ENCODE measurements at regions not wholly inside any gene's neighbourhood (a gene's known extent, or its start where the extent isn't known, plus 50 kb on each side); places are given as distances from the start of the nearest gene placed in this dataset.

DNA sequence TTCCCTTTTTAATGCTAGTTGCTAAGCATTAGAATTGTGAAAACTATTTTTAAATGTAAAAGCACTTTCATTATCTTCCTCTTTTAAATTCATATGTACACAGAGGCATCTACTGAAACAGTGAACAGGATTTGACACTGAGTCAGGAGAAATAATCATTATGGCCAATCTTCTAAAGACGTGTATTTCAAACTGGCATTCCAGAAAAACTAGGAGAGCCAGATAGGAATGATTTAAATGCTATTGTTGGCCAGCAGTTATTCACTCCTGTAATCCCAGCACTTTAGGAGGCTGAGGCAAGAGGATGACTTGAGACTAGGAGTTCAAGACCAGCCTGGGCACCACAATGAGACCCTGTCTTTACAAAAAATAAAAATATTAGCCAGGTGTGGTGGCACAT is 67.6 kb upstream of the RAP2B start:
- H3K36me3 ChIP-seq, result no peaks in the 10 kb centered on the region

GRCh38 chr3:153095441-153095840 is 66.6 kb upstream of the RAP2B start:
- DNase-seq, result no peak
- H3K36me3 ChIP-seq, result no peaks in the 10 kb centered on the region
- no peak overlapping the region for H3K27ac ChIP-seq
- H3K27me3 ChIP-seq, result no peaks in the 10 kb centered on the region
- H3K4me3 ChIP-seq, result no peak overlapping the region
- no peaks in the 10 kb centered on the region for H3K4me1 ChIP-seq
- no peak for TF ChIP-seq POLR2A (IDR thresholded peaks at IDR 0.05)
- TF ChIP-seq CTCF (IDR thresholded peaks at IDR 0.05), result no peak
- H3K9me3 ChIP-seq, result no peaks in the 10 kb centered on the region

More for the DNA sequence above, 67.6 kb upstream of the RAP2B start:
- Histone ChIP-seq H3K27ac (no peak overlapping the region), H3K4me3 (no peak overlapping the region), H3K27me3 (no peaks in the 10 kb centered on the region), H3K4me1 (no peaks in the 10 kb centered on the region), H3K9me3 (no peaks in the 10 kb centered on the region)
- DNase-seq, result no peak
- TF ChIP-seq POLR2A (IDR thresholded peaks at IDR 0.05), result no peak
- no peak for TF ChIP-seq CTCF (IDR thresholded peaks at IDR 0.05)

- Histone ChIP-seq H3K4me3 (no peak overlapping the region), H3K9me3 (no peaks in the 10 kb centered on the region), H3K27ac (no peak overlapping the region), H3K36me3 (no peaks in the 10 kb centered on the region), H3K4me1 (no peaks in the 10 kb centered on the region), H3K27me3 (no peaks in the 10 kb centered on the region)
- TF ChIP-seq POLR2A (IDR thresholded peaks at IDR 0.05) (no peak), CTCF (IDR thresholded peaks at IDR 0.05) (no peak)
- DNase-seq, result no peak
Observed at GRCh38 chr3:153096731-153097131, 65.3 kb upstream of the RAP2B start.

DNA sequence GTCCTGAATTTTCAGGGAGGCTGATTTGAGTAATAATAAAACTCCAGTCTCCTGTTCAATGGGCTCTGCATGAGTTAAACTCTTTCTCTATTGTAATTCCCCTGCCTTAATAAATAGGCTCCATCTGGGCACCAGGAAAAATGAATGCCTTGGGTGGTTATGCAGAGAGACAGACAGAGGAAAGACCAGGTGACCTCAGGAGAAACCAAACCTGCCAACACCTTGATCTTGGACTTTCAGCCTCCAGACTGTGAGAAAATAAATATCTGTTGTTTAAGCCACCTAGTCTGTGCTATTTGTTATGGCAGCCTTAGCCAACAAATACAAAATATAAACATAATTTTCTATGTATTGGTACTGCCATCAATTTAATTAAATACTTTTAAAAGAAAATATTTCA is 64.8 kb upstream of the RAP2B start:
- H3K4me3 ChIP-seq, result no peak overlapping the region
- H3K9me3 ChIP-seq, result no peaks in the 10 kb centered on the region
- H3K27ac ChIP-seq, result no peak overlapping the region
- H3K36me3 ChIP-seq, result no peaks in the 10 kb centered on the region
- DNase-seq, result no peak
- H3K4me1 ChIP-seq, result no peaks in the 10 kb centered on the region
- no peaks in the 10 kb centered on the region for H3K27me3 ChIP-seq
- TF ChIP-seq CTCF (IDR thresholded peaks at IDR 0.05), result no peak
- TF ChIP-seq POLR2A (IDR thresholded peaks at IDR 0.05), result no peak

DNA sequence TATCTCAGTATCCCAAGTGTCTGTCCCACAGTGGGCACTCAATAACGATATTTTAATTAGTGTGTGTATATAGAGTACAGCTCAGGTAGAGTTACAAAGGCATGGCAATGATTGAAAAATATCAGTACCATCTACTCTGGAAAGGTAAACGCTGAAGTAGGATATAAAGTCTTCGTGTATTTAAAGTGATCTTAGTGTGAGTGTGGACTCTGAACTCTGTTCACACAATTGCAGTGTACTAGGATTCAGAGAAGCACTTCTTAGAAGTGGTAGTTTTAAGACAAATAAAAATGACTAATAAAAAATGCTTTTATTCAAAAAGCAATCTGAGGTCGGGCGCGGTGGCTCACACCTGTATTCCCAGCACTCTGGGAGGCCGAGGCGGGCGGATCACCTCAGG is 62.9 kb upstream of the RAP2B start:
- no peak overlapping the region for H3K27ac ChIP-seq
- H3K36me3 ChIP-seq, result no peaks in the 10 kb centered on the region
- H3K4me1 ChIP-seq, result no peaks in the 10 kb centered on the region
- no peak overlapping the region for H3K4me3 ChIP-seq
- H3K9me3 ChIP-seq, result no peaks in the 10 kb centered on the region
- no peaks in the 10 kb centered on the region for H3K27me3 ChIP-seq
- no peak for DNase-seq
- TF ChIP-seq CTCF (IDR thresholded peaks at IDR 0.05), result no peak
- TF ChIP-seq POLR2A (IDR thresholded peaks at IDR 0.05), result no peak

GRCh38 chr3:153103406-153103945 is 58.5 kb upstream of the RAP2B start:
- Histone ChIP-seq H3K27ac (no peak overlapping the region), H3K9me3 (no peaks in the 10 kb centered on the region), H3K4me1 (no peaks in the 10 kb centered on the region), H3K4me3 (no peak overlapping the region), H3K36me3 (no peaks in the 10 kb centered on the region), H3K27me3 (no peaks in the 10 kb centered on the region)
- no peak for DNase-seq
- TF ChIP-seq CTCF (IDR thresholded peaks at IDR 0.05) (no peak), POLR2A (IDR thresholded peaks at IDR 0.05) (no peak)
